H1 (cell line): ENCODE measurements at regions not wholly inside any gene's neighbourhood (a gene's known extent, or its start where the extent isn't known, plus 50 kb on each side); places are given as distances from the start of the nearest gene placed in this dataset.

Experiments
- HDAC2 ChIP-seq, 2 experiments: fragments of 300-600 bp in 1 of 2; sonication (generic) in 1 of 2; IDR thresholded peaks; 2 replicates each; pipeline ENCODE4 v1.6.1; 2011 to 2012; ENCODE audit warnings: low read depth in 2 of 2, low read length in 2 of 2, mild to moderate bottlenecking in 2 of 2, moderate library complexity in 2 of 2, borderline replicate concordance in 1 of 2, inconsistent platforms in 1 of 2

DNA sequence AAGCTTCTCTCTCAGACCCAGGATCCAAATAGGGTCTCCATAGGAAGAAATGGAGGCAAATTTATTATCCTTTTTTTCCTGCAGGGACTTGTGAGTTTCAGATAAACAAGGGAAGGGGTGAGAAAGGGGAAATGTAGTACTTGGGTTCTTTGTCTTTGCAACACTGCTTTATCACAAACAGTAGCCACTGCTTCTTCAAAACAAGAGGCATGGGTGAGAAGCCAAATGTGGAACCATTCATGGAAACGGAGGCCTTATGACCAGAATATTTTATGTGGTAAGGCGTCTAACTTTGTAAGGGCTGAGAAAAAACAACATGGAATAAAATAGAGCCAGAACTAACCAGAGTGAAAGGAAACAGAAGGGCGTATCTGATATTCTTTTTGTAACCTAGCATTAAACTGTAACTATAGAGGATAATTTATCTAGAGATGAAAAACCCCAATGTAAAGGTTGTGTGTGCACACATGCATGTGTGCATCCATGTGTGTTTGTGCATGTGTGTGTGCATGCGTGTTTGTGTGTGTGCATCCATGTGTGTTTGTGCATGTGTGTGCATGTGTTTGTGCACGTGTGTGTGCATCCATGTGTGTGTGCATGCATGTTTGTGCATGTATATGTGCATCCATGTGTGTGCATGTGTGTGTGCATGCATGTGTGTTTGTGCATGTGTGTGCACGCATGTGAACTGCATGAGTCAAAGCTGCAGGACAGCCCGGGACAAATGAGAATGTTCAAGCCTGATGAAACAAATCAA, 143.3 kb upstream of the SMLR1 start (continued):
- TF ChIP-seq HDAC2 (IDR thresholded peaks at IDR 0.05; ENCODE audit: borderline replicate concordance in 1 of 2, low read depth in 2 of 2, low read length in 2 of 2), result no peak
